IPS-20b (cell line): ENCODE measurements at regions not wholly inside any gene's neighbourhood (a gene's known extent, or its start where the extent isn't known, plus 50 kb on each side); places are given as distances from the start of the nearest gene placed in this dataset.

Source experiments
- H3K27ac ChIP-seq: one replicate; pipeline ENCODE4 v1.5.1; 2013; ENCODE audit warnings: low read length
- H3K27me3 ChIP-seq: 2 replicates; pipeline ENCODE4 v1.6.1; 2013; ENCODE audit warnings: mild to moderate bottlenecking, low read length, inconsistent platforms; ENCODE audit not compliant: insufficient read depth
- H3K36me3 ChIP-seq: 2 replicates; pipeline ENCODE4 v1.6.1; 2013; ENCODE audit warnings: low read depth, mild to moderate bottlenecking, inconsistent platforms, low read length, moderate library complexity; ENCODE audit not compliant: insufficient read depth
- H3K4me1 ChIP-seq: 2 replicates; pipeline ENCODE4 v1.6.1; 2013; ENCODE audit warnings: mild to moderate bottlenecking, control low read depth, inconsistent platforms, low read length, moderate library complexity; ENCODE audit not compliant: insufficient read depth
- H3K4me3 ChIP-seq: 2 replicates; pipeline ENCODE4 v1.5.1; 2013; ENCODE audit warnings: mild to moderate bottlenecking, low read length, inconsistent platforms
- H3K9ac ChIP-seq: 2 replicates; pipeline ENCODE4 v1.6.1; 2013; ENCODE audit warnings: low read depth, mild to moderate bottlenecking, inconsistent platforms, low read length, moderate library complexity
- H3K9me3 ChIP-seq: 2 replicates; pipeline ENCODE4 v1.6.1; 2013; ENCODE audit warnings: mild to moderate bottlenecking, low read depth, low read length, inconsistent platforms; ENCODE audit not compliant: insufficient read depth

GRCh38 chr7:17709599-17709998 lies 230.7 kb downstream of the SNX13 start:
- H3K27me3 ChIP-seq: no peaks in the 10 kb centered on the region
- no peak overlapping the region for H3K9ac ChIP-seq
- no peaks in the 10 kb centered on the region for H3K9me3 ChIP-seq
- peaks cover 2% of the 10 kb centered on the region; the same call in 1 of the 2 replicates for H3K4me1 ChIP-seq
- no peak overlapping the region for H3K4me3 ChIP-seq
- no peak overlapping the region for H3K27ac ChIP-seq
- H3K36me3 ChIP-seq: no peaks in the 10 kb centered on the region

- Histone ChIP-seq H3K9me3 (no peaks in the 10 kb centered on the region), H3K27me3 (no peaks in the 10 kb centered on the region), H3K4me1 (peaks cover 2% of the 10 kb centered on the region; the same call in 1 of the 2 replicates), H3K27ac (no peak overlapping the region), H3K4me3 (no peak overlapping the region), H3K36me3 (no peaks in the 10 kb centered on the region), H3K9ac (no peak overlapping the region)
Observed at GRCh38 chr7:17710312-17710711, 230.0 kb downstream of the SNX13 start.

DNA sequence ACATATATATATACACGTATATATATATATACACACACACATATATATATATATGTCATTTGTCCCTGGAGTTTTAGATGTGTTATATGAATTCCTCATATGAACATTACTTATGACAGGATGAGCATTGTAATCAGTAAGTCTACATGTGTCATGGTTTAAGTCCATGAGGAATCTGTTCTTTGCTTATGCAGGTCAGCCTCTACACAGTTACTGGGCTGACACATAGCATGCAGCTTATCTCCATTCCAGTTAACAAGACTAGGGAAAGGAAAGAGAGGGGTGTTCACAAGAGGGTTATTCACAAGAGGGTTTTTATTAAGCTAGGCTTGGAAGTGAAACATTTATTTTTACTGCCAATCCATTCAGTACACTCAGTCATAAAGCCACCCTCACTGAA lies 226.7 kb downstream of the SNX13 start:
- no peak overlapping the region for H3K9ac ChIP-seq
- no peak overlapping the region for H3K4me3 ChIP-seq
- no peaks in the 10 kb centered on the region for H3K36me3 ChIP-seq
- peaks cover 2% of the 10 kb centered on the region; the same call in 1 of the 2 replicates for H3K4me1 ChIP-seq
- no peaks in the 10 kb centered on the region for H3K9me3 ChIP-seq
- no peaks in the 10 kb centered on the region for H3K27me3 ChIP-seq
- H3K27ac ChIP-seq: no peak overlapping the region

GRCh38 chr7:17716816-17717215 lies 223.5 kb downstream of the SNX13 start:
- Histone ChIP-seq H3K4me1 (peaks cover 2% of the 10 kb centered on the region; the same call in 1 of the 2 replicates), H3K27ac (no peak overlapping the region), H3K9ac (no peak overlapping the region), H3K9me3 (no peaks in the 10 kb centered on the region), H3K4me3 (no peak overlapping the region), H3K36me3 (no peaks in the 10 kb centered on the region), H3K27me3 (no peaks in the 10 kb centered on the region)

- no peak overlapping the region for H3K9ac ChIP-seq
- no peak overlapping the region for H3K27ac ChIP-seq
- H3K9me3 ChIP-seq: no peaks in the 10 kb centered on the region
- H3K4me3 ChIP-seq: no peak overlapping the region
- no peaks in the 10 kb centered on the region for H3K27me3 ChIP-seq
- H3K4me1 ChIP-seq: peaks cover 5% of the 10 kb centered on the region; the same call in 1 of the 2 replicates
- no peaks in the 10 kb centered on the region for H3K36me3 ChIP-seq
Observed at GRCh38 chr7:17719998-17720397, 220.3 kb downstream of the SNX13 start.

DNA sequence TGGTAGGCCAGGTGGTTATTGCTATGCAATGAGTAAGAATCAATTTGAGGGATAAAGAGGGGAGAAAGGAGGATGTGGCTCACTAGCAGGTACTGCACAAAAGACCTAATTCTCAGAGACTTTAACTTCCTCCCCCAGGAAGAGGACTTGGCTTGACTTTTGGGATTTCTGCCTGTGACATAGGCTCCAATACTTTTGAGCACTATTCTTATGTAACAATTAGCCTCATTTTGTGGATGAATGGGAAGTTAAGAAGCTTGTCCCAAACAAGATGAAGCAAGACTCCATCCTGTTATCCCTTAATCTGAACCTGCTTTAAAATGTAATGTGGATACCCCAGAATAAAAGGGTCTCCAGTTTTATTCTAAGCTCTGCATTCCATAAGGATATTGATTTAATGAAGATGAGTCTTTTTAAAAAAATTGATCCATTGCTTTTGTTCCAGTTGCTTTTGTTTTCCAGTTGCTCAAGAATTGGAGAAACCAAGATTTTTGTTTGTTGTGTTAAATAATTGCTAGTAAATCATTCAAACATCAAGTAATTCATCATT lies 218.5 kb downstream of the SNX13 start:
- Histone ChIP-seq H3K27ac (no peak overlapping the region), H3K4me1 (peaks cover 5% of the 10 kb centered on the region; the same call in 1 of the 2 replicates), H3K9me3 (no peaks in the 10 kb centered on the region), H3K4me3 (no peak overlapping the region), H3K27me3 (no peaks in the 10 kb centered on the region), H3K36me3 (no peaks in the 10 kb centered on the region), H3K9ac (no peak overlapping the region)

DNA sequence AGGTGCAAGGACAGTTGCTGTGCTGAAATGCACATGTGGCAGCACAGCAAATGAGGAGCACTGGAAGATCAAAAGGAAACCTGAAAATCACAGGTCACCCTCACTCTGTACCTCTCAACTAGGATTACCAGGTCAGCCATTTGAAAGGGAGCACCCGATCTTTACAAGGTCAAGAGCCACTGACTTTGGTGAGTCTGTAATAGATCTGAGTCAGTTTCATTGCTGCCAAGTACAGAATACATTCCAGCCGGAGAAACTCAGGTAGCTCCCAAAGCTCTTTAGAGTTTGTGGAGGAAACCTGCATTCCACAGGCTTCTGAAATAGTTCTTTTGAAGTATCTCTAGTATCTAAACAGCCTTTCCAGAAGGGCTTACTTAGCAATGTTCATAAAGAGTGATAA lies 217.5 kb downstream of the SNX13 start:
- Histone ChIP-seq H3K9ac (no peak overlapping the region), H3K4me1 (peaks cover 5% of the 10 kb centered on the region; the same call in 1 of the 2 replicates), H3K36me3 (no peaks in the 10 kb centered on the region), H3K27me3 (no peaks in the 10 kb centered on the region), H3K27ac (no peak overlapping the region), H3K9me3 (no peaks in the 10 kb centered on the region), H3K4me3 (no peak overlapping the region)

- H3K9me3 ChIP-seq: no peaks in the 10 kb centered on the region
- H3K9ac ChIP-seq: no peak overlapping the region
- peaks cover 5% of the 10 kb centered on the region; the same call in 1 of the 2 replicates for H3K4me1 ChIP-seq
- H3K27me3 ChIP-seq: no peaks in the 10 kb centered on the region
- no peak overlapping the region for H3K27ac ChIP-seq
- H3K36me3 ChIP-seq: no peaks in the 10 kb centered on the region
- no peak overlapping the region for H3K4me3 ChIP-seq
Observed at GRCh38 chr7:17725821-17726220, 214.5 kb downstream of the SNX13 start.

DNA sequence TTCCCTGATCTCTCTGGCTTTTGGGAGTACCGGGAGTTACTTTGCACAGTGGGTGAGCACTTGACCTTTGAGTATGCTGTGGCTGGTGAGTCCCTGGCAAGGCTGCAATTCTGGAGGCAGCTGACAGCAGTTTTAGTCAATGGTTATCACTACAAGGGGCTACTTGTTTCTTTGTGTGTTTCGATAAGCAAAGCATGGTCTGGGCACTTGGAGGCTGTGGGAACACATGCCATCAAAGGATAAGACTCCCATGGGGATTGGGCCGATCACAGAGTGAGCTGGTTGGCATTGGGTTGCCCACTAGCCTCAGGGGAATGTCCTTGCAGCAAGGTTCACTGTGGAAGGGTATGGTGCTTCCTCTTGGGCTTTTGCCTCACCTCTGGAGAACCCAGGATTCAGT lies 208.2 kb downstream of the SNX13 start:
- H3K27me3 ChIP-seq: no peaks in the 10 kb centered on the region
- H3K9me3 ChIP-seq: peaks cover 16% of the 10 kb centered on the region
- no peak overlapping the region for H3K27ac ChIP-seq
- H3K9ac ChIP-seq: no peak overlapping the region
- H3K4me1 ChIP-seq: no peaks in the 10 kb centered on the region
- no peak overlapping the region for H3K4me3 ChIP-seq
- no peaks in the 10 kb centered on the region for H3K36me3 ChIP-seq
